Pons (tissue), 1 donor: ENCODE measurements at regions not wholly inside any gene's neighbourhood (a gene's known extent, or its start where the extent isn't known, plus 50 kb on each side); places are given as distances from the start of the nearest gene placed in this dataset.

Experiments used
- DNase-seq: peaks from one replicate; pipeline ENCODE4 v3.0.0-alpha.2; 2016; ENCODE audit warnings: low spot score

DNA sequence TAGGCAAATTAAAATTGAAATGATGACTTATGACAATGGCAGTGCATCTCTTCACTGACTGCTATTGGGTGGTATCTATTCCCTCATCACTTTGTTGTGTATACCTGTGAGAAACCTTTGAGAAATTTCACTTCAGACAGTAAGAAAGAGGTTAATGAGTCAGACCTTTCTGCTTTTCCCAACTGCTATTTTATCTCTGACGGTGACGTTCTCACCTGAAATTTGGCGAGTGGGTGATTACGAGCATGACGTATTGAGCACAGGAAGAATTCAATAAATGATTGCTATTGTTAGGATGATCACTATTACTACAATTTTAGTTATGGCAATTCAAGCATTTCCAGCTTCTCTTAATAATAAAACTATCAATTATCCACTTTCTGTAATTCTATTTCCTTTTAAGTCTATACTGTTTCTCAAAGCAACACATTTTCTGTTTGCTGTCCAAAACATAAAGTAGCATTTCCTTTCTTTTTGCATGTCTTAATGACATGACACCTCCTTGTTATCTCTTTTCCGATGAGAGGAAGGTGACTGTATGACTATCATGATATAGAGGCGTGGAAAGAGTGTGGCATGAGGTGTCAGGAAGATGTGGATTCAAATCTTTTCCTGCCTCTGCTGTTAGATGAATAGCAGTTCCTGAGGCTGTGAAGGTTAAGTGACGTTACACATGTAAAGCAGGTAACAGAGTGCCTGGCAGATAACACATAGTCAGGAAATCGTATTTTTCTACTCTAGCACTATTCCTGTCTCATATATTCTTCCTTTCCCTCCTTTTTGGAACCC lies 504.9 kb upstream of the SEMA6D start:
- no peak for DNase-seq

- no peak for DNase-seq
Observed at GRCh38 chr15:47213883-47214282, 503.4 kb upstream of the SEMA6D start.

DNA sequence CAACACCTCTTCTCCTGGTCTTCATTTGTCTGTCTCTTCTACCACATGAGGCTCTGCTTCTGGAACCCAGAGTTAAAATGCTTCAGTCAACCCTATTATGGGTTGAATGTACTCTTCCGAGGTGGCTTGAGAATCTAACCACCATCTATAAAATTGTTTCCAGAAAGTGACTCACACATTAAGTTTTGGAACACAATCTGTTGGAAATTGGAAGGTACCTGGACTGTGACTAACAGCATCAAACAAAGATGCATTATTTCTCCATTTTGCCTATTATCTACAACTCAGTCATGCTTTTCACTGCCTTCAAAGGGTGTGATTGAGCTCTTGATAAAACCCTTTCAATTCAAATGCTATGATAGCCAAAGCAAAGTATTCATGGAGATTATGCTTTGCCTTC lies 499.0 kb upstream of the SEMA6D start:
- no peak for DNase-seq

DNA sequence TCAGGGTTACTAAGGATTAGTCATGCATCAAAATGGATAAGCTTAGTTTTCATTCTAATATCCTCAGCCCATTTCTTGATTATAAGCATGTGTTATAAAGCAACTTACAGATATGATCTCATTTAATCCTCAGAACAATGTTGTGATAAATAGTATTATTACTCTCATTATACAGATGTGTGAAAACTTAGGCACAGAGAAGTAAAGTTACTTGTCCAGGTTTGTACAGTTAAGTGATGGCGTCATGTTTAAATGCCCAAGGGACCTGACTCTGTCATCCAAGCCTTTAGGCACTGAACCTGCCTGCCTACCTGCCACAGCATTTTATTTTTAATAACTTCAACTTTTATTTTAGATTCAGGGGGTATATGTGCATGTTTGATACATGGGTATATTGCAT lies 472.9 kb upstream of the SEMA6D start:
- no peak for DNase-seq

DNA sequence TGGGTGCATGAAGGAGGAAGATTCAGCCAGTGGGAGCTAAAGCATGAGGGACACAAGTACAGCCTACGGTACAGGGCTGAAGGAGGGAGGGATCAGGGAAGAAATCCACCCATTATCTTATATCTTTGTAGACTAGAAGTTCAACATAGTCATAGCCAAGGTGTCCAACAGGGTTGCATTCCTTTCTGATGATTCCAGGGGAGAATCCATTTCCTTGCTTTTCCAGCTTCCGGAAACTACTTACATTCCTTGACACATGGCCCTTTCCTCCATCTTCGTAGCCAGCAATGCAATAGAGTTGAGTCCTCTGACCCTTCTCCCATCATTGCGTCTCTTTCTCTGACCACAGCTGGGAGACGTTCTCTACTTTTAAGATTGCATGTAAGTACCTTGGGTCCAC lies 471.0 kb upstream of the SEMA6D start:
- DNase-seq = no peak

GRCh38 chr15:47258521-47258920 lies 458.8 kb upstream of the SEMA6D start:
- DNase-seq = no peak

GRCh38 chr15:47265686-47266085 lies 451.6 kb upstream of the SEMA6D start:
- no peak for DNase-seq

DNA sequence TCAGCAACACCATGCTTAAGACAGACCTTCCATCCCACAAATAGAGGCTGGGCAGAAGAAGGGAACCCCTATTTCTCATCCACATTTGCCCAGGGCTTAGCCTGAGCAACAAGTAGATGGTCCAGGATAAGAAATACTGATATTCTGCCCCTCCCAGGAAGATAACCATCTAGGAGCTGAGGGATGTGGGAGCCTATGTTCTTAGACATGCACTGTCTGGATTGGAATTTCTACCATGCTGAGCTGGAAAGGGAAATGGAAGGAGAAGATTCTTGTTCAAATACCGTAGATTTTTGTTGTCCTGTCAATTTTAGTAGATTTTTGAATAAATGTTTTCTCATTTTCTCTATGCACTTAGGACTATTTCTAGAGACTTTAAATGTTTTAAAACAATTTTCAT lies 450.7 kb upstream of the SEMA6D start:
- no peak for DNase-seq

GRCh38 chr15:47273864-47274263 lies 443.4 kb upstream of the SEMA6D start:
- no peak for DNase-seq

DNA sequence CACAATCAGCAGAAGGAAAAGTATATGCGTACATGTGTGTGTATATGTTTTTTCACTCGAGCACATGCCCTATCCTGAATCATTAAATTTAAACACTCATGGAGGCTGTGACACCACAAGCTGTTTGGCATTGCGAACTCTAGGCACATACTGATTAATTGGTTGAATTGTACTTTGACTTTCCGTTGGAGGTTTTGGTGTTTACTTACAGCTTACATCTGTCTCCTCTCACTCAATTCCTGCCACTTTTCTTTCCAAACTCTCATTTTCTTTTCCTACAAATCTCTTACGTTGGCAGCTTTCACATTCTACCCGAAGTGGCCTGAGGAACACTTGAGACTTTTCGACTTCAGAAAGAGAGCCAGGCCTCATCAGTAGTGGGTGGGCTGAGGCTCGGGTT lies 434.1 kb upstream of the SEMA6D start:
- DNase-seq = no peak

DNA sequence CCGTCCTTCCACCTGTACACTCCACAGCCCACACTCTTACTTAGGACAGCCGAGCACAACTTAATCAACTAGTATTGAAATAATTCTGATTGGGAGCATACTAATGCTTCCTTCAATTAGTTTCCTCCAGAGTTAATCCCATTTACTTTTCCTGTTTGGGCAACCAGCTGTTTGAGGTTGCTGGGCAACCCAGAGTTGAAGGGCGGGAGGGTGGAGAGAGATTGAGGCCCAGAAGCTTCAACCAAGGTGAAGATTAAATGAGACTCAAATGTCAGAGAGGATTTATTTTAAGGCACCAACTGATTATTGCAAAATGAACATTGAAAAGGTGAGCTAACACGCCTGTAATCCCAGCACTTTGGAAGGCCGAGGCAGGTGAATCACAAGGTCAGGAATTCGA lies 428.5 kb upstream of the SEMA6D start:
- DNase-seq = no peak

DNA sequence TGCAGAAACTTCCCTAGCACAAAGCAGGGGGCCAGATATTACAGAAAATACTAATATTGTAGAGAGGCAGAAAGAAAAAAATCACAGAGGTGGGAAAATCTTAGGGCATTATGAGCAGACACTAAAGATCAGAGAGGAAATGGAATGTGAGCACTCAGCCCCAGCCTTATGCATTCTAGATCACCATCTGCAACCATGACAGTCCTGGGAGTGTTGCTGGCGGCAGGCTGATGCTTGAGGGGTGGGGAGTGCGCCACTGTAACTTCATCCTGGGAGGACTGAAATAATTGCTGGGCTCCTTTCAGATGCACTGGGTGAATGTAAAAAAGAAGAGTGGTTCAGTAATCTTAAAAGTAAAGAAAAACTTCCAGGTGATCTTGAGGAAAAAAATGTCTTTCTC lies 427.6 kb upstream of the SEMA6D start:
- no peak for DNase-seq

- DNase-seq = no peak
Observed at GRCh38 chr15:47291767-47292166, 425.5 kb upstream of the SEMA6D start.

- DNase-seq = no peak
Observed at GRCh38 chr15:47292638-47293190, 424.6 kb upstream of the SEMA6D start.

GRCh38 chr15:47293466-47294162 lies 423.7 kb upstream of the SEMA6D start:
- peak; percentile 36 for DNase-seq

DNA sequence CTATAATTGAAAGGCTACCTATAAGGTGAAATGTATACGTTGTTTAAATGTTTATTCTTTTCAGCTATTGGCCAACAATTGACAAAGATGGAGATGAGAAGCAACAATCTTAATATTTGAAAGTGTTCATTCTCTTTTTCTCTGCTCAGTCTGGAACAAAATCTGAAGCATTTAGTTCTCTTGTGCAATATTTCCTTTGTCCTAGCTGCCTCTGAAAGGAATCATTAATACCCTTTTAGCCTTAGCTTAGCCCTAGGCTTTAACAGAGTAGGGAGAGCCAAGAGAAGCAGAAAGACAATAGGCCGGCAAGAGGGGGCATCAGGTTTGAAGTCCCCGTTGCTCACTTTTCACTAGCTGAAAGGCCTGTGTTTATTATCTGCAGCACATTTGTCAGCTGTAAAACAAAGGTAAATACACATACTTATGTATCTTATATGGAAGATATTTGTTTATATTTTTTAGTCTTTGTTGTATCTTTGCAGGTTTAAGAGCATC lies 422.5 kb upstream of the SEMA6D start:
- DNase-seq = no peak

- no peak for DNase-seq
Observed at GRCh38 chr15:47296881-47297280, 420.4 kb upstream of the SEMA6D start.

GRCh38 chr15:47299846-47300434 lies 417.4 kb upstream of the SEMA6D start:
- DNase-seq = no peak

- no peak for DNase-seq
Observed at GRCh38 chr15:47300596-47300995, 416.7 kb upstream of the SEMA6D start.

GRCh38 chr15:47301481-47301880 lies 415.8 kb upstream of the SEMA6D start:
- no peak for DNase-seq

- DNase-seq = no peak
Observed at GRCh38 chr15:47304656-47305055, 412.6 kb upstream of the SEMA6D start.

DNA sequence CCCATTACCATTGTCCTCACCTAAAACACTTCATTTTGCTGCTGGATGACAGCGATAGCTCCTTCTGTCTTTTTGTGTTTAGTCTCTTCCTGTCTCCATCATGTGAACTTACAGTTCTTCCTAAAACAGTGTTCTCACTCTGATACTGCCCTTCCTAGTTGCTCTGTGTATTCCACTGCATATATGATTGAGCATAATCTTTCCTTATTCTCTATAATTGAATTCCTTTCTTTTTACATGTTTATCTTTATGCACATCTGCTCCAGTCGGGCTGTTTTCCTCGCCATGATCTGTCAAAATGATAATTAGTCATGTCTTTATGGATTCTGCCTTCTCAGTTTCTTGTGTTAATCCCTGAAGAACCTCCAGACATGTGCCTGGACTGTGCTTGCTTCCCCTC lies 405.1 kb upstream of the SEMA6D start:
- no peak for DNase-seq
